GM19351 (cell line): ENCODE measurements at regions not wholly inside any gene's neighbourhood (a gene's known extent, or its start where the extent isn't known, plus 50 kb on each side); places are given as distances from the start of the nearest gene placed in this dataset.
A peak's percentile ranks its signal among the peaks of the same experiment; 100 is the strongest.
"Not testable (repeated sequence)": the region's sequence is repeated elsewhere in the genome, so short reads cannot be mapped to it uniquely, and the experiment has no call there.

Experiments used
- ATAC-seq: cut with Tn5 transposase; IDR thresholded peaks from one replicate; pipeline ENCODE4 v1.9.1; 2021; ENCODE audit warnings: mild to moderate bottlenecking, moderate library complexity; ENCODE audit not compliant: unreplicated experiment

DNA sequence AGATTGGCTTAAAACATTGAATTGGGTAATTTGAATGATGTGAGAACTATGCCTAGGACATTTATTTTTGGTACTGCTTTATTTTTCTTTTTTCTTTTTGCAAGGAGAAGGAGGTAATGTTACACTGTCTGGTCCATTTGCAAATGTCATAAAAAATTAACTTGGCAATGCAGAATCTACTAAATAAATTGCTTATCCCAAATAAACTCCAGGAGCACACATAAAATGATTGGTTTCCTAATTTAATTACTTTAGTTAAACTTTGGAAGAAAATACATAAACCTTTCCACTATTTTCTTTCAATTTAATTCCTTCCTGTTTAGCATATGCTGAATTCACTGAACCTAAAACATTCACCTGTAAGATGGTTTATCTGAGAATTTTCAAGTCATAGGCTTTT is 238.4 kb upstream of the ETAA1 start:
- ATAC-seq = no peak

DNA sequence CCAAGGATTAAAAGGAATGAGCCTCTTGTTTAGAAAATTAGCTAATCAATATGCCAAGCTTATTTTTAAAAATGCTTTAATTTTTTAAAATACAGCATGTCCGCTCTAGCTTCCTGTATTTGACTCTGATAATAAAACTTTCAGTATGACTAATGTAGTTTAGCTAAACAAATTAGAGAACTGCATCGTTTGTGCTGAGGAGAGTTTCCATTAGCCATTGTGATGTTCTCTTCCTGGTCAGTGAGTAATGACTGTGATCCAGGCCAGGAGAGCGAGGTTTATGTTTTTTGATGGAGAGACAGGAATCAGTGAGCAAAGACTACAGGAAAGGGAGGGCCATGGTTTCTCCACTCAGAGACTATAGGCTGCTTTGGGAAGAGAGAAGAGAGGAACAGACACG is 237.2 kb upstream of the ETAA1 start:
- ATAC-seq = peak; percentile 64

DNA sequence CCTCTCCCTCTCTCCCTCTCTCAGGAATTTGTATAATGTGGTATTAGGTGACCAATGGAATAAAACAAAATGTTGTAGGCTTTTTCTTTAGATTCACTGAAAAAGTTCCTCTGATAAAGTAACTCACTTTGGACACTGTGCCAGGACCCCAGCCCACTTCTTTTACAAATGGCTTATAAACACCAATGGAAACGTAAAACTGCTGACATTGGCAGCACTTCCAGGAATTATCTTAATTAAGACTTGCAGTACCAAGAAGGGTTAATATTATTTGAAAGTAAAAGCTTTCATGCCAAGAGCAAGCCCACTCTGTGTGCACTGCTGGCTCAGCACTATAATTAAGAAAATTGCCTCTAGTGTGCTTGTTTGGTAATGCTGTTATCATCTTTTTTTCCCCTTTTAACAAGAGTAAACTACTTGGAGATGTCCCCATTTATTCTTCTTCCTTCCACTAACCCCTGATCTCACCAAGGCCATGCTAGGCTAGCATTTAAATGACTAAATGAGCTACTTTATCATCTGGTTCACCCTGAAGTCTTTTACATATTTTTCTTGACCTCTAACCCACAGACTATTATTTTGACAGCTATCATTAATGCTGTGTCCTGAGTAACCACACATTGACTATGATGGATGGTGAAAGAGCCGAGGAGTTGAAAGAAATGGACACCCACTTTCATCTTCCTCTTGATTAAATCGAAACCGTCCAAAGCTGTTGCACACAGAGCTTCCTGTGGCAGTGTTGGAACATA is 232.2 kb upstream of the ETAA1 start:
- ATAC-seq = no peak

DNA sequence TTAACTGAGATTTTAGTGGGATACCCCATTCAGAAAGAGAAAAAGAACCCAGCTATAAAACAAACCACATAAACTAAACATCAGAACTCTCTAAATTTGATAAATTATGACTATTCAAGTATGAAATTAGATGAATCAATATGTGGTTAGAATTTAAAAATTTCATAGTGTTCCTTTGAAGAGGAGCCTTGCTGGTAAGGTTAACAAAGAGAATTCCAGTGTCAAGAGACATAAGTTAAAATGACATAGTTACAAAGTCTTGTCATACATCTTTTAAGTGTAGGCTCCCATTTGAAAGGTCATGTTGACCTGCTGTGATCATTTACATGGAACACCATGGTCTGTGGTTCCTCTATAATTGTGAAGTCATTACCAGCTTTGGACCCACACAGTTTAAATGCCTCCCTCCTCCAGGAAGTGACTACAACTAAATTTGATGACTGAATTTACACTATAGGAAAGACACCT is 231.6 kb upstream of the ETAA1 start:
- ATAC-seq = no peak

DNA sequence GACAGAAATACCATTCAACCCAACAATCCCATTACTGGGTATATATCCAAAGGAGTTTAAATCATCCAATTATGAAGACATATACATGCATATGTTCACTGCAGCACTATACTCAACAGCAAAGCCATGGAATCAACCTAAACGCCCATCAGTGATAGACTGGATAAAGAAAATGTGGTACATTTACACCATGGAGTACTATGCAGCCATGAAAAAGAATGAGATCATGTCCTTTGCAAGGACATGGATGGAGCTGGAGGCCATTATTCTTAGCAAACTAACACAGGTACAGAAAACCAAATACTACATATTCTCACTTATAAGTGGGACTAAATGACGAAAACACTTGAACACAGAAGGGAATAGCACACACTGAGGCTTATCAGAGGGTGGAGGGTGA is 230.6 kb upstream of the ETAA1 start:
- ATAC-seq = not testable (repeated sequence)

DNA sequence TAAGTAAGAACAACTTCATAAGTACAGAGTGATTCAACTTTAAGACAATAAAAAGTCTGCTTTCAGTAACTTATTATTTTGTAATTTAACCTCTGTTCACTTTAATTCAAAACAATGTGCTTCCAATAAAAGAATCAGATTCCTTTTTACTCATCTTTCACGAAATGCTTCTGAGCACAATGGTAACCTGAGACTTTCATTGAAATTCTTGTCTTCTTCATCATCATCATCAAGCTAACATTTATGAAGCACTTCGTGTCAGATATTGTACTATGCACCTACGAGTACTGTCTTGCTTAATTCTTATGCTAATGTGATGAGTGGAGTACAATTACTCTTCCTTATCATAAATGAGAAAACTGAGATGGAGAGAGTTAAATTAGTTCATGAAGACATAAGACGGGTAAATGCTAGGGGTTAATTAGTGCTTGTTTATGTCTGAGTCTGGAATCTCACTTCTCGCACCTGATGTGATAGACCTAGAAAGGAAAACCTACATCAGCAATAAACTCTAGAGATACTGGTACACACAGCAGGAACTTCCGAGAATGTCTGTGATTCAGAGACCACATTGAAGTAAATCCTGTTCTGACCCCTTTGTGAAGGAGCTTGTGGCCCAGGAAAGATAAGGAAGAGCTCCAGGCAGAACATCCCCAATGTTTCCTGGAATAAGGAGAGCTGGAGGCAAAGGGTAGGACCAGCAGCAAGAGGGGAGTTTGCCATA is 227.6 kb upstream of the ETAA1 start:
- no peak for ATAC-seq

DNA sequence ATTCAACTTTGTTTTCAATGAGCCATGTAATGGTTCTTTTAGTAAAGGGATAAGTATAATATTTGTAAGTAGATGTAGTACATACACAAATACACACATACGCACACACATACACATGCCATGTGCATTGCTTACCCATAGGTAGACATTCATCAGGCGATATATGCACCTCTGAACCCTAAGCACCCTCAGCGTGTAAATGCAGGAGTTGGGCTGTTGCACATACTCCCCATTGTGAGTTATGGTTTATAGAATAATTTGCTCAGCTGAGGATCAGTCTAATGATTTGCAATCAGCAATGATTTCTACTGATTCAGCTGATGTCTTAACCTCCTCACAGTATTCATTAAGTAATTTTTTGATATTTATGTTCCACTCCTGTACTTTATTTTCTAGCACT is 217.6 kb upstream of the ETAA1 start:
- no peak for ATAC-seq

DNA sequence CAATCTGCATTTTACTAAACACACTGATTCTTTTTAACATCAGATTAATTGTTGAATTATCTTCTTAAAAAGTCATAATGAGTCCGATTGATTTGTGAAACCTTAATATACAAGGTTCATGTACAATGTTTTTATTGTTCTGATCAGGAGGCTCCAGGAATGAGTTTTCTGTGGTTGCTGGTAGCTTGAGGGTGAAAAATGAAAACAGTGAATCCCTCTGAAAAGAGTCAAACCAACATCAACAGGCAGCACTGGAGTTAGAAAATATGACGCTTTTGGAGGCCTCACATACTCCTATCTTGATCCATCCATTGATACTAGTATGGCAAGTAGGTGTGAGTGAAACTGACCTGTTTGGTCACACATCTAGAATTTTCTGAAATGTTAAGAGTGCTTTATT is 216.3 kb upstream of the ETAA1 start:
- no peak for ATAC-seq

DNA sequence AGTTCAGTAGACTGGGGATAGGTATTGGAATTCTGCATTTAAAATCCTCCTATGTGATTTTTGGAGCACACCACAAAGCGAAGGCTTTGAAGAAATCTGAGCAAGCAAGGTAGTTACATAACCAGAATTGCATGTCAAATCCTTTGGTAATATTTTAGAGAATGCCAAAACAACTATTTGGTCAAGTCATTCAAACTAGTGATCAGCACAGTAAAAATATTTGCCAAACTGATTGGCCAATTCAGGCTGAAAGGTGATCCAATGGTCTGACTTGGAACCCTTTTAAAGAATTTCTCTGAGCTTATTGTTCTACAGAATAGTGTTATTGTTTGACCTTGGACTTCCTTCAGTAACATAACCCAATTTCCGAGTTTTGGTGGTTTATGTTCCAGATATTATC is 214.2 kb upstream of the ETAA1 start:
- ATAC-seq = no peak

DNA sequence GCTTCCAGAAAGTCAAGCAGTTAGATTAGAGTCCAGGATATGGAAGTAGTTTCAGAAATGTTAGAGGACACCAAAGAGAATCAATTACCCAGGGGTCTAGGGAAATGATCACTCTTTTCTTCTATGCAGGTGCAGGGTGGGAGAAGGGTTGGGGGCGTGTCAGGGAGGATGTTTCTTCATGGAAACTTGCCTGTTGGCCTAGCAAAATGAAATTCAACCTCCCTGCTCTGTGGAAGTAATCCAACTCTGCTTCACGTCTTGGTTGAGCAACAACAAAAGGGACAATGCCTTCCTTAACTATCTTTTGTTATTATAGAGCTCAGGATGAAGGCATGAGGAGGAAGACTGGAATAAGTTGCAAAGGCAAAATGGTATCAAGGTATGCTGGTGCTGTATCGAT is 210.8 kb upstream of the ETAA1 start:
- ATAC-seq = no peak

DNA sequence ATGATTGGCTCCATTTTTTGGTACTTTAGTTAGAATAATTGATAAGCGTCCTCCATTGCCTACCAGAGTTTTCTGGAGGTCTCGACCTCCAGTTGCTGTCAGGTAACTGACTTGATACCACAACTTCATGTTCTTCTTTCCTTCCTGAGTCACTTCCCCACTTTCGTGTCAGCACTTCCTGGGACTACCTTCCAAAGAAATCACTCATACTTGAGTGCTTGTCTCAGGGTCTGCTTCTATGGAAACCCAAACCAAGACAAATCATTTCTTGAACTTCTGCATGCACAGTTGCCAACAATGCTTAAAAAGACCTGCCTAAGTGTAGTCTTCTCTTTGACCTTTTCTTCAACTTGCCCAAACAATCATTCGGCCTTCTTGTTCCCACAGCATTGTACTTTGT is 210.3 kb upstream of the ETAA1 start:
- ATAC-seq = no peak

DNA sequence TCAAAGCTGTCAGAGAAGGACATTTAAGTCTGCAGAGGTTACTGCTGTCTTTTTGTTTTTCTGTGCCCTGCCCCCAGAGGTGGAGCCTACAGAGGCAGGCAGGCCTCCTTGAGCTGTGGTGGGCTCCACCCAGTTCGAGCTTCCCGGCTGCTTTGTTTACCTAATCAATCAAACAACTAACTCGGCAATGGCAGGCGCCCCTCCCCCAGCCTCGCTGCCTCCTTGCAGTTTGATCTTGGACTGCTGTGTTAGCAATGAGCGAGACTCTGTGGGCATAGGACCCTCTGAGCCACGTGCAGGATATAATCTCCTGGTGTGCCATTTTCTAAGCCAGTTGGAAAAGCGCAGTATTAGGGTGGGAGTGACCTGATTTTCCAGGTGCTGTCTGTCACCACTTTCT is 201.8 kb upstream of the ETAA1 start:
- ATAC-seq = not testable (repeated sequence)

DNA sequence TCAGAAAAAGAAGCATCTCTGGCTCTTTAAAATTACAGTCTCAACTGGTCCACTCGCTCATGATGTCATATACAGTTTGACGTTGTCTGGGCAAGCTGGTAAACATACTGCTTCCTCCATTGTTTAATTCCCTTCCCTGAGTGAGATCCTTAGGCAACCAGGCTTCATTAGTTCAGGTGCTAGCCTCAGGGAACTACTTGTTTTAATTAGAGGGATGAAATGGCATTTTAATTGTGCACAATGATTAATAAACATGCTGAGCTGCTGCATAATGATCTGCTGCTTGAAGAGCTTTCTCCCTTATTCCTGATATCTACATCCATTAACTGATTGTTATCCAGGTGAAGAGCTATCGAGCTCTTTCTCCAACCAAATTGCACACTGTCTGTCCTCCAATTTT is 195.6 kb upstream of the ETAA1 start:
- ATAC-seq = no peak

DNA sequence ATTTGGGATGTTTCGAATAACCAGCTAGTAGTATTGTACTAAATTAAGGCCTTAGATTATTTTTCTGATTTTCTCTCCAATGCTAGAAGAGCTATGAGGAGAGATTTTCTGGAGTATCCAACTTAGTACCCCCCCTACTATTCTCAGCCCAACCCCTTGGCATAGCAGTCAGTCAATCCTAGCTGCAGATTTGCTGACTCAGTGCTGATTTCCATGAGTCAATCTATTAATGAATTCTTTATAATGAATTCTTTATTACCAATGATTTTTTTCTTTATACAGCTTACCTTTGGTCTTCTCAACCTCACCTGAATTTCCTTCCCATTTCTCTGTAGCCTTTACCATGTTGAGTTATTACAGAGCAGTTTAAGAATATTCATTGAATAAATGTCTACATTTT is 192.8 kb upstream of the ETAA1 start:
- ATAC-seq = no peak

DNA sequence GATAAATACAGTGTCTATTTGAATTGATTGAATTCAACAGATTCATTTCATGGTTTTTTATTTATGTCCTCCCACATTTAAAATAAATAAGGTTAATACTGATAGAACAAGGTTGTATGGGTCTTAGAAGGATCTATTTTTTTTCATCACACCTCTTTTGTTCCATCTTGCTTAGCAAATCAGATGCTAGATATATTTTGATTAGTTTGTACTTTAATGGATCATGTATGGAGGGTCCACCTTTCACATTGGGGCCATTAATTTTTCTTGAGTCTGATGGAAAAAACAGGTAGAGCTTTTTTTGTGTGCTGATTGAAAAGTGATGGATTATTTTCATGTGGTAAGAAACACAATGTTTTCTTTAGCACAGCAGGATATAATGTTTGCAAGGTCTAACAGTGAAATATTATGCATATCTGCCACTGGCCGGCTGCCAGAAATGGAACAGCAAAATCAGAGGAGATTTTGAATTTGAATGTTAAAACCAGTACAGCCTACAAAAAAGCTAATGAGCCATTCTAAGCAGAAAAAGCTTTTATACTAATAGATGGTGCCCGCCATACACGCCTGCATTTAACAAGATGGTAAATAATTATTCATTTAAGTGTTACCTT is 188.1 kb upstream of the ETAA1 start:
- no peak for ATAC-seq

DNA sequence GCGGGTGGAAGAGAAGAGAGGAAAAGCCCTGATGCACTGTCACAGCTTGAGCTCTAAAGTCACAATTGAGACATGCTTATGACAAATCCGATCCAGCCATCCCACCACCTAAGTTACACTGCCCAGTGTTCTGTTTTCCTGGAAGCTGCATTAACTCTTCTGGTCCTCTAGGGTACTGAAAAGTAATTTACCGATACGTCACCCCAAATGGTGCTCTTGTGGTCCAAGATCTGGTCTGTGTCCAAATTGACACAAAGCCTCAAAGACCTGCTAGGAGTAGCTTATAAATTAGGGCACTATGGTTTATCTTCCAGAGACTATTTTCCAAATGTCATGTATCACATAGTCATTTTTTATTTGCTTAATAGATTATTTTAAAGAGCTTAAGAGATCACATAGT is 186.7 kb upstream of the ETAA1 start:
- no peak for ATAC-seq

DNA sequence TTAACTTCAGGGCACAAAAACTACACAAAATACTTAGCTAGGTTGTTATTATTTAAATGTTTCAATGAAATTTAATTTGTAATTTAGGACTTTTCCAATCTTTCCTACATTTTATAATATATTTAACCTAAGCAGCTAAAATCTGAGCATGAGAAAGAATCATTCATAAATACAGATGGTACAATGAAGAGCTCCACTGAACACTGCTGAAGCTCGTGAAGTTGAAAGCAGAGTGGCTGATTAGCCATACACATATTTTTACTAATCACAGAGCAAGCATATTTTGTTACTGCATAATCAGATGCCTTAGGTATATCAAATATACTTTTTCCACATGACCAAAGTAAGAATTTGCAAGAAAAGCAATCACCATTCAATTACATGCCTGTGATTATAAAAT is 184.9 kb upstream of the ETAA1 start:
- ATAC-seq = no peak

DNA sequence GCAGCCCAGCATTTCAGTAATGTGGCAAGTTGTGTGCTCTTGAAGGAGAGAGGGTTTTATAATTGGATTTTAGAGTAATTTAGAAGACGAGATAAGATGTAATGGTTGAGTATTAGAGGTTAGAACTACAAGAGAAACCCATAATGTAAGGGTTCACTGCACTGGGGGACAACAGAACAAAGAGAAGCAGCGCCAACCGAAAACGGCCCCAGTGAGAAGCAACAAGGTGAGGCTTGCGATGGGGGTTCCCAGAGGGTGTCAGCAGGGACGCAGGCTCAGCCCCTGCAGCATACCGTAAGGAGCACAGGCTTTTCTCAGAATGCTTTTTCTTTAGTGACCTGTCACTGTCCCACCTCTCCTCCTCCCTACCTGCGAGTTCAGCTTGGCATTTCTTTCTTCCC is 183.9 kb upstream of the ETAA1 start:
- ATAC-seq = no peak

DNA sequence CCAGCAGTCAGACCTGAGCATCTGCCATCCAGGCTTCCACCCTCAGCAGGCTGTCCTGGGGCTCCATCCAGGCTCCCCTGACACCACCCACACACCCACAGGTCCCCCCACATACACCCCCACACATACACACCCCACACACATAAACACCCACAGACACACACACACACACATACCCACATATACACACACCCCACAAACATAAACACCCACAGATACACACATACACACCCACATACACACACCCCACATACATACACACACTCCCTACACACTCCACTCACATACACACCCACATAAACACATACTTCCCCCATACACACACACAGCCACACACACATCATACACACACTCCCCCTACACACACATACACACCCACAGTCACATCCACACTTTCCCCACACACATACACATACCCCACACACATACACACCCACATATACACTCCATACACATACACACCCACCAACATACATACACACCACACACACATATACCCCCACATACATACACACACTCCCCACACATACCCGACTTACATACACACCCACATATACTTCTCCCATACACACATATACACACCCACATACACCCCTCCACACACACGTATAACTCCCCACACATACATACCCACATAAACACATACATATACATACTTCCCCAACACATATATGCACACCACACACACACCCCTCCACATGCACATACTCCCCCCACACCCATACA is 183.3 kb upstream of the ETAA1 start:
- ATAC-seq = no peak

DNA sequence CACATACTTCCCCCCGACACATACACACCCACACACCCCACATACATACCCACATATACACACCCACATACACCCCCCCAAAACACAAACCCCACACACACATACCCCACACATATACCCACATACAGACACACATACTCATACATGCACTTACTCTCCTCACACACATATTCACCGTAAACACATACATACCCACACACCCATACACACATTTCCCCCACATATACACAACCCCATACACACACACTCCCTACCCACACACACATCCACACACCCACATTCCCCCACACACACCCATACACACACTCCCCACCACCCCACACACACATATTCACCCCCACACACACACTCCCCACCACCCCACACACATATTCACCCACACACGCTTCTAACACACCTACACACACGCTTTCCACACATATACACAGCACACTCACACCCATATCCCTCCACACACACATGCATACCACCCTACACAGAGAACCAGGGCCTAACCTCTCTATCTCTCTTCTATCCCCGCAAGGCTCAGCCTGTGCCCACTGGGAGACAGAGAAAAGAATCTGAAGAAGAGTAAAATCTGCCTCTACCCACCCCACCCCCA is 182.4 kb upstream of the ETAA1 start:
- ATAC-seq = no peak
